A549 (cell line): ENCODE measurements at regions not wholly inside any gene's neighbourhood (a gene's known extent, or its start where the extent isn't known, plus 50 kb on each side); places are given as distances from the start of the nearest gene placed in this dataset.

ENCODE experiments used
- ATAC-seq, 2 experiments: fragments of 200-7000 bp in 1 of 2; fragments of >200 bp in 1 of 2; cut with Nextera tagmentation in 1 of 2; cut with Tn5 transposase in 1 of 2; 3 replicates each; pipeline versions ENCODE4 v1.8.0 to v1.9.1; 2018 to 2020; ENCODE audit warnings: mild to moderate bottlenecking in 1 of 2, moderate library complexity in 1 of 2
- CTCF ChIA-PET: fragments of 300-600 bp; sonication (Branson Sonifier 250); formaldehyde crosslinking; extraction: SDS; loops from one replicate; lab custom pipeline; 2021; ENCODE audit warnings: antibody characterized with exemption, inconsistent platforms; lab: Yijun Ruan, JAX
- POLR2A ChIA-PET: fragments of 350-600 bp; formaldehyde crosslinking; extraction: SDS; loops from one replicate; lab custom pipeline; 2021; ENCODE audit warnings: antibody characterized with exemption, inconsistent platforms; lab: Yijun Ruan, JAX
- DNase-seq, 2 experiments: peaks; one replicate each; pipeline versions ENCODE4 v3.0.0 to v3.0.0-alpha.2; 2011 to 2016; ENCODE audit warnings: low read depth in 1 of 2, low spot score in 1 of 2
- FAIRE-seq: peaks from 2 replicates; lab custom pipeline; 2011; peaks lifted over from hg19 to GRCh38; lab: Jason Lieb, UNC
- H3K27ac ChIP-seq, 2 experiments: fragments of >200 bp; sonication (Bioruptor Twin); formaldehyde crosslinking; 3 replicates each; pipeline ENCODE4 v1.5.1; 2016 to 2017
- H3K4me1 ChIP-seq: fragments of >200 bp; sonication (Bioruptor Twin); formaldehyde crosslinking; 3 replicates; pipeline ENCODE4 v1.6.1; 2016
- H3K4me2 ChIP-seq: fragments of >200 bp; sonication (Bioruptor Twin); formaldehyde crosslinking; 3 replicates; pipeline ENCODE4 v1.6.1; 2016
- H3K4me3 ChIP-seq: fragments of >200 bp; sonication (Bioruptor Twin); formaldehyde crosslinking; 3 replicates; pipeline ENCODE4 v1.5.1; 2016
- H3K9me3 ChIP-seq: fragments of >200 bp; sonication (Bioruptor Twin); formaldehyde crosslinking; 3 replicates; pipeline ENCODE4 v1.6.1; 2016
- BHLHE40 ChIP-seq: IDR thresholded peaks from 2 replicates; pipeline ENCODE4 v1.6.1; 2012; ENCODE audit warnings: low read depth, low read length, inconsistent platforms
- CEBPB ChIP-seq, 2 experiments: fragments of >200 bp in 1 of 2; sonication (Bioruptor Twin) in 1 of 2; formaldehyde crosslinking in 1 of 2; IDR thresholded peaks; 2 replicates each; pipeline ENCODE4 v1.6.1; 2012 to 2016
- FOSB ChIP-seq: fragments of 250-450 bp; sonication (Bioruptor Pico); IDR thresholded peaks from 2 replicates; pipeline ENCODE4 v1.5.0; 2020; ENCODE audit warnings: mild to moderate bottlenecking, moderate library complexity
- FOXS1 ChIP-seq: fragments of 250-450 bp; sonication (Bioruptor Pico); IDR thresholded peaks from 2 replicates; pipeline ENCODE4 v1.5.0; 2020; ENCODE audit warnings: mild to moderate bottlenecking, moderate library complexity
- HDAC2 ChIP-seq: fragments of 200-600 bp; sonication (generic); IDR thresholded peaks from 2 replicates; pipeline ENCODE4 v1.6.1; 2016
- HEYL ChIP-seq: fragments of 250-450 bp; sonication (Bioruptor Pico); IDR thresholded peaks from 2 replicates; pipeline ENCODE4 v1.8.0; 2021; ENCODE audit warnings: mild to moderate bottlenecking, moderate library complexity
- HOXA7 ChIP-seq: fragments of 250-450 bp; sonication (Bioruptor Pico); IDR thresholded peaks from 2 replicates; pipeline ENCODE4 v1.5.0; 2020; ENCODE audit warnings: mild to moderate bottlenecking, moderate library complexity
- HOXB5 ChIP-seq: fragments of 250-450 bp; sonication (Bioruptor Pico); IDR thresholded peaks from 2 replicates; pipeline ENCODE4 v1.5.0; 2020; ENCODE audit warnings: mild to moderate bottlenecking, moderate library complexity
- JUN ChIP-seq, 2 experiments: fragments of >200 bp; sonication (Bioruptor Twin); formaldehyde crosslinking; IDR thresholded peaks; 2 replicates in 1 of 2; 3 replicates in 1 of 2; pipeline ENCODE4 v1.6.1; 2016 to 2017
- POLR2A ChIP-seq: IDR thresholded peaks from 2 replicates; pipeline ENCODE4 v1.6.1; 2012; ENCODE audit warnings: mild to moderate bottlenecking, low read length
- TP53 ChIP-seq: fragments of 250-450 bp; sonication (Bioruptor Pico); IDR thresholded peaks from 2 replicates; pipeline ENCODE4 v1.5.0; 2021; ENCODE audit warnings: mild to moderate bottlenecking, moderate library complexity
- ZNF302 ChIP-seq: fragments of 250-450 bp; sonication (Bioruptor Pico); IDR thresholded peaks from 2 replicates; pipeline ENCODE4 v1.9.0; 2021; ENCODE audit warnings: inconsistent platforms, mild to moderate bottlenecking, moderate library complexity
- WGBS: methylation state at CpG from one replicate; pipeline ENCODE4 v1.1.6; 2017; ENCODE audit errors: missing lambda C conversion rate; 5-methylcytosine and 5-hydroxymethylcytosine counted together
- TF ChIP-seq, protein P1 (sequence below): fragments of 200-600 bp; sonication (generic); IDR thresholded peaks from 2 replicates; pipeline ENCODE4 v1.6.1; 2016; ENCODE audit warnings: antibody characterized with exemption, mild to moderate bottlenecking, moderate library complexity
- TF ChIP-seq, protein P2 (sequence below): fragments of 150-350 bp; IDR thresholded peaks from 2 replicates; pipeline ENCODE4 v1.6.1; 2014; ENCODE audit warnings: low read depth, mild to moderate bottlenecking, low read length
- TF ChIP-seq, protein P3 (sequence below): IDR thresholded peaks from 2 replicates; pipeline ENCODE4 v1.6.1; 2012

DNA sequence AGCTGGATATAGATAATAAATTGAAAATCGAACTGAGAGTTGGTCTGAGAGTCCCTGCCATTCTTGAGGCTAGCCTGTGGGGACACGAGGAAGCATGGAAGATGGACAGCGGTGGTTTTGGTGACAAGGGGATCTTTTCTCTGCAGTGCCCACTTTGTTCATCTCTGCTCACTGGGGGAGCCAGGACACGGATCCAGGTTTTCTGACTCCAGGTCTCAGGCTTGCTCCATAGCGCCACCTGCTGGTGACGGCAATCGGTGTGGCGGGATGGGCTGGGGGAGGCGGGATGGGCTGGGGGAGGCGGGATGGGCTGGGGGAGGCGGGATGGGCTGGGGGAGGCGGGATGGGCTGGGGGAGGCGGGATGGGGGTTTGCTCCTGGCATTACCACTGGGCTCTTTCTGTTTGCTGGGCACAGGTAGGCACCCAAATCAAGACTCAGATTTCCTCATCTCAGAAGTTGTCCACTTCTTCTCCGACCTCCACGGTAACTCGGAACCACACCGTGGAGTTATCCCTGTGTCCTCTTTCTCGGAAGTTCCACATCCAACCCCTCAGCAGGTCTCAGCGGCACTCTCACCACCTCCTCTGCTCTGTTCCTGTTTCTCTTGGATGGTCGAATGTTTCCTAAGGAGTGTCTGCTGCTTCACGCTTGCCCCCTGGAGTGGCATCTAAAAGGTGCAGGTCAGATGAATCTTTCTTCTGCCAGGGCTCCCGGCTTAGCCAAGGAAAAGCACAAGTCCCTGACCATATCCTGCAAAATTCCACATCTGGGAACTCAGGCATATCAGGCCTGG, 142.4 kb downstream of the CYLD start:
- TF ChIP-seq HOXA7 (CRISPR knock-in tag): no peak
- Histone ChIP-seq H3K4me2 (no peak overlapping the region), H3K4me3 (no peak overlapping the region), H3K9me3 (no peaks in the 10 kb centered on the region), H3K4me1 (no peaks in the 10 kb centered on the region), H3K27ac (no peak overlapping the region)
- FAIRE-seq (no peak), DNase-seq (peak in 1 of 2 experiments; percentile 14), ATAC-seq (peak in 1 of 2 experiments; percentile 54; a peak in 3 of 6 replicates)
- ChIA-PET CTCF (interaction anchor here (0.6 to 0.9 kb wide), 2 partner anchors 10 to 359 kb away, joined by 3 to 5 read pairs; no protein-coding TSS in a partner anchor), POLR2A (no interaction called here)
- 25% methylated on average over 16 of the region's 22 CpGs for whole genome bisulfite sequencing

DNA sequence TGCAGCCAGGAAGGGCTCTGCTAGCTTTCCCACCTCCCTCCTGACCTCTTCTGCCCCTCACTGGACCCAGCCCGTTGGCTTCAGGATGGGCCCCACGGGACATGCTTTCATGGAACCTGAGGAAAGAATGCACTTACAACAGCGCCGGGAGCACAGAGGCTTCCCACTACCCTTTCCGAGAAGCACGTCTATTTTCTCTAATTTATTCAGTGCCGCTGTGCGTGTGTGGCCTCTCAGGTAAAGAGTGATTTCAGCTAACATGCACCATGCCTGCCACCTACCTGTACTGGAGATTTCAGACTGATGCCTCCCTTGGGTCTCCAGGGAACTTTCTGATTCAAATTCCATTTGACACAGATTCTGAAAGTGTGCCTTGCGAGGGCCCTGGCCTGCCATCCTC, 140.1 kb downstream of the CYLD start:
- Histone ChIP-seq H3K27ac (no peak overlapping the region), H3K4me1 (no peaks in the 10 kb centered on the region), H3K4me2 (no peak overlapping the region), H3K9me3 (no peaks in the 10 kb centered on the region), H3K4me3 (no peak overlapping the region)
- CTCF ChIA-PET: no interaction called here
- 62% methylated on average over 8 of the region's 9 CpGs for WGBS
- POLR2A ChIA-PET: no interaction called here
- DNase-seq (no peak), ATAC-seq (no peak), FAIRE-seq (no peak)
- TF ChIP-seq HDAC2 (no peak), ZNF302 (CRISPR knock-in tag) (no peak), HOXB5 (CRISPR knock-in tag) (no peak), BHLHE40 (no peak), HEYL (CRISPR knock-in tag) (no peak), FOXS1 (CRISPR knock-in tag) (no peak), JUN (IDR thresholded peaks at IDR 0.05) (no peak), FOSB (CRISPR knock-in tag) (no peak), CEBPB (IDR thresholded peaks at IDR 0.05) (no peak), HOXA7 (CRISPR knock-in tag) (no peak), TP53 (CRISPR knock-in tag) (no peak)
- TF ChIP-seq, protein P1, sequence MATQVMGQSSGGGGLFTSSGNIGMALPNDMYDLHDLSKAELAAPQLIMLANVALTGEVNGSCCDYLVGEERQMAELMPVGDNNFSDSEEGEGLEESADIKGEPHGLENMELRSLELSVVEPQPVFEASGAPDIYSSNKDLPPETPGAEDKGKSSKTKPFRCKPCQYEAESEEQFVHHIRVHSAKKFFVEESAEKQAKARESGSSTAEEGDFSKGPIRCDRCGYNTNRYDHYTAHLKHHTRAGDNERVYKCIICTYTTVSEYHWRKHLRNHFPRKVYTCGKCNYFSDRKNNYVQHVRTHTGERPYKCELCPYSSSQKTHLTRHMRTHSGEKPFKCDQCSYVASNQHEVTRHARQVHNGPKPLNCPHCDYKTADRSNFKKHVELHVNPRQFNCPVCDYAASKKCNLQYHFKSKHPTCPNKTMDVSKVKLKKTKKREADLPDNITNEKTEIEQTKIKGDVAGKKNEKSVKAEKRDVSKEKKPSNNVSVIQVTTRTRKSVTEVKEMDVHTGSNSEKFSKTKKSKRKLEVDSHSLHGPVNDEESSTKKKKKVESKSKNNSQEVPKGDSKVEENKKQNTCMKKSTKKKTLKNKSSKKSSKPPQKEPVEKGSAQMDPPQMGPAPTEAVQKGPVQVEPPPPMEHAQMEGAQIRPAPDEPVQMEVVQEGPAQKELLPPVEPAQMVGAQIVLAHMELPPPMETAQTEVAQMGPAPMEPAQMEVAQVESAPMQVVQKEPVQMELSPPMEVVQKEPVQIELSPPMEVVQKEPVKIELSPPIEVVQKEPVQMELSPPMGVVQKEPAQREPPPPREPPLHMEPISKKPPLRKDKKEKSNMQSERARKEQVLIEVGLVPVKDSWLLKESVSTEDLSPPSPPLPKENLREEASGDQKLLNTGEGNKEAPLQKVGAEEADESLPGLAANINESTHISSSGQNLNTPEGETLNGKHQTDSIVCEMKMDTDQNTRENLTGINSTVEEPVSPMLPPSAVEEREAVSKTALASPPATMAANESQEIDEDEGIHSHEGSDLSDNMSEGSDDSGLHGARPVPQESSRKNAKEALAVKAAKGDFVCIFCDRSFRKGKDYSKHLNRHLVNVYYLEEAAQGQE: no peak
- TF ChIP-seq, protein P2, sequence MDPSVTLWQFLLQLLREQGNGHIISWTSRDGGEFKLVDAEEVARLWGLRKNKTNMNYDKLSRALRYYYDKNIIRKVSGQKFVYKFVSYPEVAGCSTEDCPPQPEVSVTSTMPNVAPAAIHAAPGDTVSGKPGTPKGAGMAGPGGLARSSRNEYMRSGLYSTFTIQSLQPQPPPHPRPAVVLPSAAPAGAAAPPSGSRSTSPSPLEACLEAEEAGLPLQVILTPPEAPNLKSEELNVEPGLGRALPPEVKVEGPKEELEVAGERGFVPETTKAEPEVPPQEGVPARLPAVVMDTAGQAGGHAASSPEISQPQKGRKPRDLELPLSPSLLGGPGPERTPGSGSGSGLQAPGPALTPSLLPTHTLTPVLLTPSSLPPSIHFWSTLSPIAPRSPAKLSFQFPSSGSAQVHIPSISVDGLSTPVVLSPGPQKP: no peak

DNA sequence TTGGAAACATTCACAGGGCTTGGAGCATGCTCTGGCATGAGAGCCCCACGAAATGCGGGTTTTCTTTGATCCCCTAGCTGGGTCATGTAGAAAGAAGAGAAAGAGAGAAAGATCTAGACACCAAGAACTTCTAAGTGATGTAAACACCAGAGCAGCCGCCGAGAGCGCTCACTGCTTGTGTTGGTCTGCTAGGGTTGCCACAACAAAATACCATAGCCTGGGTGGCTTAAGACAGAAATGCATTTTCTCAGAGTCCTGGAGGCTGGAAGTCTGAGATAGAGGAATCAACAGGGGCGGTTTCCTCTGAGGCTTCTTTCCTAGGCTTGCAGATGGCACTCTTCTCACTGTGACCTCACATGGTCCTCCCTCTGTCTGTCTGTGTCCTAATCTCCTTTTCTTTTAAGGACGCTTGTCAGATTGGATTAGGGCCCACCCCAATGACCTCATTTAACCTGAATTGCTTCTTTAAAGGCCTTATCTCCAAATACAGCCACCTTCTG, 139.5 kb downstream of the CYLD start:
- no peaks in the 10 kb centered on the region for H3K4me1 ChIP-seq
- WGBS: 20% methylated on average over 7 of the region's 7 CpGs
- H3K4me3 ChIP-seq: no peak overlapping the region
- no peak for ATAC-seq
- H3K9me3 ChIP-seq: no peaks in the 10 kb centered on the region
- H3K4me2 ChIP-seq: no peak overlapping the region
- ChIA-PET POLR2A (no interaction called here), CTCF (no interaction called here)
- TF ChIP-seq, protein P3, sequence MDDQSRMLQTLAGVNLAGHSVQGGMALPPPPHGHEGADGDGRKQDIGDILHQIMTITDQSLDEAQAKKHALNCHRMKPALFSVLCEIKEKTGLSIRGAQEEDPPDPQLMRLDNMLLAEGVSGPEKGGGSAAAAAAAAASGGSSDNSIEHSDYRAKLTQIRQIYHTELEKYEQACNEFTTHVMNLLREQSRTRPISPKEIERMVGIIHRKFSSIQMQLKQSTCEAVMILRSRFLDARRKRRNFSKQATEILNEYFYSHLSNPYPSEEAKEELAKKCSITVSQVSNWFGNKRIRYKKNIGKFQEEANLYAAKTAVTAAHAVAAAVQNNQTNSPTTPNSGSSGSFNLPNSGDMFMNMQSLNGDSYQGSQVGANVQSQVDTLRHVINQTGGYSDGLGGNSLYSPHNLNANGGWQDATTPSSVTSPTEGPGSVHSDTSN: no peak
- no peak for TF ChIP-seq POLR2A
- TF ChIP-seq, all 56 proteins: peak for 0
- DNase-seq: no peak
- no peak overlapping the region for H3K27ac ChIP-seq
- no peak for FAIRE-seq
